MM.1S (cell line): ENCODE measurements at regions not wholly inside any gene's neighbourhood (a gene's known extent, or its start where the extent isn't known, plus 50 kb on each side); places are given as distances from the start of the nearest gene placed in this dataset.

ENCODE experiments used
- CTCF ChIP-seq: fragments of 300-600 bp; sonication (generic); IDR thresholded peaks from 2 replicates; pipeline ENCODE4 v1.5.1; 2016; ENCODE audit warnings: antibody characterized with exemption, low read length, mixed read lengths
- EZH2 ChIP-seq: fragments of 300-600 bp; sonication (generic); optimal IDR thresholded peaks from 2 replicates; pipeline ENCODE3; 2017; ENCODE audit warnings: low read depth, mild to moderate bottlenecking, antibody characterized with exemption, low read length, mixed read lengths
- EZH2phosphoT487 ChIP-seq: fragments of 300-600 bp; sonication (generic); IDR thresholded peaks from 2 replicates; pipeline ENCODE4 v1.6.1; 2018; ENCODE audit warnings: antibody characterized with exemption, low read length

GRCh38 chr10:125260260-125260659 is 99.9 kb upstream of the CTBP2 start:
- TF ChIP-seq CTCF: no peak
- no peak for TF ChIP-seq EZH2phosphoT487
- no peak for TF ChIP-seq EZH2
